ENCODE measurements at regions not wholly inside any gene's neighbourhood (a gene's known extent, or its start where the extent isn't known, plus 50 kb on each side); places are given as distances from the start of the nearest gene placed in this dataset.

- no peak for TF ChIP-seq NONO (IDR thresholded peaks at IDR 0.05)
- no peak for TF ChIP-seq NONO (CRISPR knock-in tag; conservative IDR thresholded peaks at IDR 0.05)
- no peak for TF ChIP-seq FOXM1 (CRISPR knock-in tag; IDR thresholded peaks at IDR 0.05)
- no peak for TF ChIP-seq SAP130 (CRISPR knock-in tag; IDR thresholded peaks at IDR 0.05; ENCODE audit: low read depth)
- no peak for TF ChIP-seq ZNF776 (CRISPR knock-in tag; IDR thresholded peaks at IDR 0.05)
- no peak for TF ChIP-seq RNF2 (conservative IDR thresholded peaks at IDR 0.05; ENCODE audit: low read depth)
- TF ChIP-seq CREB3 (CRISPR knock-in tag; IDR thresholded peaks at IDR 0.05), result no peak
- no peak for TF ChIP-seq ATF3 (CRISPR knock-in tag; IDR thresholded peaks at IDR 0.05)
- no peak for TF ChIP-seq ZHX1 (CRISPR knock-in tag; IDR thresholded peaks at IDR 0.05; ENCODE audit: low read depth)
Observed at GRCh38 chr11:45043755-45044475, 93.2 kb upstream of the TP53I11 start.
